ENCODE measurements at regions not wholly inside any gene's neighbourhood (a gene's known extent, or its start where the extent isn't known, plus 50 kb on each side); places are given as distances from the start of the nearest gene placed in this dataset.

DNA sequence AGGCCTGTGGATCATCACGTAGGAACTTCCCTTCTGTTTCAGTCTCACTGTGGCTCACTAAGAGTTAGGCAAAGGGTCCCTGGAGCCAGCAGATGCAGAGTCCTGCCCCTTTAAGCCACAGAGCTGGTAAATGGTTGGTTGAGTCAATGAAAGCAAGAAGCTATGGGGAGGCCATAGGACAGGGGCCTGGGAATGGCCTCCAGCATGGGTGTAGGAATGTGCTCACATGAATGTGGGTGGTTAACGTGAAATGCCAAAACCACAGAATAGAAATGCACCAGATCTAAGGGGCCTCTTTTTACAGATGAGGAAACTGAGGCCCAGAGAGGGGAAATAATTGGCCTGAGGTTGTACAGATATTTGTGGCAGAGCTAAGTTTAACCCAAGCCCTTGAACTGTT, 150.3 kb downstream of the TLE3 start:
- TF ChIP-seq, protein P1, sequence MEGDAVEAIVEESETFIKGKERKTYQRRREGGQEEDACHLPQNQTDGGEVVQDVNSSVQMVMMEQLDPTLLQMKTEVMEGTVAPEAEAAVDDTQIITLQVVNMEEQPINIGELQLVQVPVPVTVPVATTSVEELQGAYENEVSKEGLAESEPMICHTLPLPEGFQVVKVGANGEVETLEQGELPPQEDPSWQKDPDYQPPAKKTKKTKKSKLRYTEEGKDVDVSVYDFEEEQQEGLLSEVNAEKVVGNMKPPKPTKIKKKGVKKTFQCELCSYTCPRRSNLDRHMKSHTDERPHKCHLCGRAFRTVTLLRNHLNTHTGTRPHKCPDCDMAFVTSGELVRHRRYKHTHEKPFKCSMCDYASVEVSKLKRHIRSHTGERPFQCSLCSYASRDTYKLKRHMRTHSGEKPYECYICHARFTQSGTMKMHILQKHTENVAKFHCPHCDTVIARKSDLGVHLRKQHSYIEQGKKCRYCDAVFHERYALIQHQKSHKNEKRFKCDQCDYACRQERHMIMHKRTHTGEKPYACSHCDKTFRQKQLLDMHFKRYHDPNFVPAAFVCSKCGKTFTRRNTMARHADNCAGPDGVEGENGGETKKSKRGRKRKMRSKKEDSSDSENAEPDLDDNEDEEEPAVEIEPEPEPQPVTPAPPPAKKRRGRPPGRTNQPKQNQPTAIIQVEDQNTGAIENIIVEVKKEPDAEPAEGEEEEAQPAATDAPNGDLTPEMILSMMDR (IDR thresholded peaks at IDR 0.05), result no peak
- no peak for TF ChIP-seq ZFX (IDR thresholded peaks at IDR 0.05; ENCODE audit: borderline replicate concordance)

Data from 22Rv1 (cell line).